Lower leg skin (tissue), 3 donors: ENCODE measurements at regions not wholly inside any gene's neighbourhood (a gene's known extent, or its start where the extent isn't known, plus 50 kb on each side); places are given as distances from the start of the nearest gene placed in this dataset.

Source experiments
- POLR2A ChIP-seq, 2 donors: fragments of 450-650 bp; IDR thresholded peaks; one replicate each; pipeline ENCODE4 v1.6.1; 2016 to 2017; ENCODE audit warnings: antibody characterized with exemption in 2 of 2, mild to moderate bottlenecking in 1 of 2, moderate library complexity in 1 of 2
- TF ChIP-seq, protein P1 (sequence below), 3 donors: fragments of 450-650 bp; IDR thresholded peaks; one replicate each; pipeline ENCODE4 v1.5.1; 2016; ENCODE audit warnings: antibody characterized with exemption in 3 of 3, mild to moderate bottlenecking in 3 of 3, moderate library complexity in 2 of 3

DNA sequence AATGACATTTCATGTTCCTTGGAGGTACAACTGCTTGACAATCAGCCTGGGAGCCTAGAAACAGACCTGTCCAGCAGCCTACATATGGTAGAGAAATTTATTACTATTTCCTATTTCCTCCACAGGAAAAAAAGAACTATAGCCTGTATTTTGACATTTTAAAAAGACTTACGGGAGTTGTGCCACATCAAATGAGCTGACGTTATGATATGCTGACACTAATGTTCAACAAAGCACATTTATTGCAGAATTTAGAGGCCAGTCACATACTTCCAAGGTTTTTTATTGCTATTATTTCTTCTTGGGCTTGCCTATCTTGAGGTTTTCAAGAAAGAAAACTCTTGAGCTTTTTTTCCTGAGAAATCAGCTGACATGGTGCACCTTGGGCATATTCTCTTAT lies 305.3 kb downstream of the LRIG3 start:
- TF ChIP-seq, protein P1, sequence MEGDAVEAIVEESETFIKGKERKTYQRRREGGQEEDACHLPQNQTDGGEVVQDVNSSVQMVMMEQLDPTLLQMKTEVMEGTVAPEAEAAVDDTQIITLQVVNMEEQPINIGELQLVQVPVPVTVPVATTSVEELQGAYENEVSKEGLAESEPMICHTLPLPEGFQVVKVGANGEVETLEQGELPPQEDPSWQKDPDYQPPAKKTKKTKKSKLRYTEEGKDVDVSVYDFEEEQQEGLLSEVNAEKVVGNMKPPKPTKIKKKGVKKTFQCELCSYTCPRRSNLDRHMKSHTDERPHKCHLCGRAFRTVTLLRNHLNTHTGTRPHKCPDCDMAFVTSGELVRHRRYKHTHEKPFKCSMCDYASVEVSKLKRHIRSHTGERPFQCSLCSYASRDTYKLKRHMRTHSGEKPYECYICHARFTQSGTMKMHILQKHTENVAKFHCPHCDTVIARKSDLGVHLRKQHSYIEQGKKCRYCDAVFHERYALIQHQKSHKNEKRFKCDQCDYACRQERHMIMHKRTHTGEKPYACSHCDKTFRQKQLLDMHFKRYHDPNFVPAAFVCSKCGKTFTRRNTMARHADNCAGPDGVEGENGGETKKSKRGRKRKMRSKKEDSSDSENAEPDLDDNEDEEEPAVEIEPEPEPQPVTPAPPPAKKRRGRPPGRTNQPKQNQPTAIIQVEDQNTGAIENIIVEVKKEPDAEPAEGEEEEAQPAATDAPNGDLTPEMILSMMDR (IDR thresholded peaks at IDR 0.05), result no peak
- no peak for TF ChIP-seq POLR2A (IDR thresholded peaks at IDR 0.05)
